SU-DHL-6 (cell line): ENCODE measurements at regions not wholly inside any gene's neighbourhood (a gene's known extent, or its start where the extent isn't known, plus 50 kb on each side); places are given as distances from the start of the nearest gene placed in this dataset.

Experiments
- H2AFZ ChIP-seq: fragments of 200-600 bp; sonication (generic); 2 replicates; pipeline ENCODE4 v1.6.1; 2014; ENCODE audit warnings: low read depth, mild to moderate bottlenecking, moderate library complexity, mixed read lengths, antibody characterized with exemption, low read length; ENCODE audit not compliant: severe bottlenecking
- H3F3A ChIP-seq: fragments of 200-600 bp; shearing (Covaris generic); 2 replicates; pipeline ENCODE4 v1.6.0; 2016; ENCODE audit warnings: antibody characterized with exemption, mild to moderate bottlenecking; ENCODE audit not compliant: insufficient read depth
- H3K27ac ChIP-seq: fragments of 200-600 bp; sonication (generic); 2 replicates; pipeline ENCODE4 v1.5.1; 2016; ENCODE audit warnings: low read depth, mild to moderate bottlenecking, low read length, moderate library complexity, mixed read lengths
- H3K27me3 ChIP-seq: fragments of 200-600 bp; sonication (generic), shearing (Covaris generic); 2 replicates; pipeline ENCODE4 v1.6.0; 2014; ENCODE audit warnings: mild to moderate bottlenecking, low read length
- H3K36me3 ChIP-seq: fragments of 200-600 bp; sonication (generic); 2 replicates; pipeline ENCODE4 v1.6.1; 2014; ENCODE audit warnings: mild to moderate bottlenecking, low read length, mixed read lengths
- H3K4me2 ChIP-seq: fragments of 300-600, 200-600 bp; shearing (Covaris generic), sonication (generic); 2 replicates; pipeline ENCODE4 v1.6.0; 2014; ENCODE audit warnings: low read length, low read depth, mild to moderate bottlenecking; ENCODE audit not compliant: poor library complexity, severe bottlenecking
- H3K4me3 ChIP-seq: fragments of 200-600 bp; sonication (generic); 2 replicates; pipeline ENCODE4 v1.5.1; 2014; ENCODE audit warnings: antibody characterized with exemption, low read length, mild to moderate bottlenecking, mixed read lengths; ENCODE audit not compliant: insufficient read depth, poor library complexity, severe bottlenecking
- H3K79me2 ChIP-seq: fragments of 200-600 bp; sonication (generic); 2 replicates; pipeline ENCODE4 v1.6.1; 2014; ENCODE audit warnings: mild to moderate bottlenecking, low read length, moderate library complexity; ENCODE audit not compliant: insufficient read depth
- H3K9ac ChIP-seq: fragments of 200-600 bp; sonication (generic); 2 replicates; pipeline ENCODE4 v1.7.0; 2014; ENCODE audit warnings: mild to moderate bottlenecking, low read length
- H3K9me2 ChIP-seq: fragments of 200-600 bp; sonication (generic); replicated peaks from 2 replicates; pipeline ENCODE4 v1.6.1; 2014; ENCODE audit warnings: low read length; ENCODE audit not compliant: insufficient read depth
- H3K9me3 ChIP-seq: fragments of 200-600 bp; sonication (generic); 2 replicates; pipeline ENCODE4 v1.6.1; 2014; ENCODE audit warnings: low read length, mixed read lengths; ENCODE audit not compliant: insufficient read depth
- H4K20me1 ChIP-seq: fragments of 200-600 bp; sonication (generic); 2 replicates; pipeline ENCODE4 v1.6.1; 2014; ENCODE audit warnings: low read depth, mild to moderate bottlenecking, antibody characterized with exemption, low read length, moderate library complexity, mixed read lengths
- CTCF ChIP-seq: fragments of 200-600 bp; sonication (generic); IDR thresholded peaks from one replicate; pipeline ENCODE4 v1.5.1; 2017; ENCODE audit warnings: antibody characterized with exemption, mild to moderate bottlenecking, low read length, moderate library complexity; ENCODE audit not compliant: insufficient read depth, poor library complexity, severe bottlenecking
- EZH2phosphoT487 ChIP-seq: fragments of 200-600 bp; sonication (generic), shearing (Covaris generic); conservative IDR thresholded peaks from 2 replicates; pipeline ENCODE4 v1.6.1; 2018; ENCODE audit warnings: mild to moderate bottlenecking, antibody characterized with exemption, low read length, moderate library complexity, mixed read lengths

DNA sequence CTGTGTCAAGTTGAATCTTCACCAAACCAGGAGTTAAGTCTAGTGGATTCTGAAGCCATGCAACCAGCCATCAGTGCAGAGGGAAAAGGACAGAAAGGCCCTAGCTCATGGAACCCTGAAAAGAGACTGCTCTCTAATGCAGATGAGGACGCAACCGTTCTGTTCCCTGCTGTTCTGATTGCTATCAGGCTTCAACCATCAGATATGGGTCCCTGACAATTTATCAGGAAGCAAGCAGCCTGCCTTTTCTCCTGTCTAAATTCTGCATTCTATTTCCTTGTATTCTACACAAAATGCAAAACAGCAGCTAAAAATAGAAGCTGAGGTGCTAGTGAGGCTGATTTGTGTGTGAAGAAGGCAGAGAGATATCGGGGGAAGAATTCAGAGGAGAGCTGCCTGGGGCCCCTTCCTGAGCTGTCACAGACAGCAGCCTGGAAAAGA lies 68.4 kb upstream of the RTN4 start:
- Histone ChIP-seq H3F3A (no peaks in the 10 kb centered on the region), H3K4me2 (peak overlapping the region; percentile 0), H4K20me1 (no peaks in the 10 kb centered on the region), H3K27me3 (no peaks in the 10 kb centered on the region), H3K79me2 (no peaks in the 10 kb centered on the region), H3K36me3 (no peaks in the 10 kb centered on the region), H3K4me3 (no peak overlapping the region), H3K27ac (no peak overlapping the region), H3K9me3 (no peaks in the 10 kb centered on the region), H3K9me2 (no peaks in the 10 kb centered on the region), H3K9ac (no peak overlapping the region), H2AFZ (no peak overlapping the region)
- TF ChIP-seq EZH2phosphoT487 (no peak), CTCF (no peak)

DNA sequence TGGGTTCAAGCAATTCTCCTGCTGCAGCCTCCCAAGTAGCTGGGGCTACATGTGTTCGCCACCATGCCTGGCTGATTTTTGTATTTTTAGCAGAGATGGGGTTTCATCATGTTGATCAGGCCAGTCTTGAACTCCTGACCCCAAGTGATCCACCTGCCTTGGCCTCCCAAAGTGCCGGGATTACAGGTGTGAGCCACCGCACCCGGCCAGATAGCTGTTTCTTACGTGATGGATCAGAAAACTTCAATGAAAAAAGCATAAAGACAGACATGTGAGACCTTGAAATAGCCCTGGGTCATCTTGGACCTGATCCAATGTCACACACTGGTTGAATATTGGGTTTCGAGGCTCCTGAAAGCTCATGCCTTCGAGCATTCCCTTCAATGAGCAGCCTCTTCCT lies 66.7 kb upstream of the RTN4 start:
- Histone ChIP-seq H3K9me3 (no peaks in the 10 kb centered on the region), H3K9me2 (no peaks in the 10 kb centered on the region), H3K4me2 (no peak overlapping the region), H3K27me3 (no peaks in the 10 kb centered on the region), H3K9ac (no peak overlapping the region), H3F3A (no peaks in the 10 kb centered on the region), H2AFZ (no peak overlapping the region), H3K27ac (no peak overlapping the region), H3K36me3 (no peaks in the 10 kb centered on the region), H3K79me2 (no peaks in the 10 kb centered on the region), H3K4me3 (no peak overlapping the region), H4K20me1 (no peaks in the 10 kb centered on the region)
- TF ChIP-seq CTCF (no peak), EZH2phosphoT487 (no peak)

- Histone ChIP-seq H2AFZ (no peak overlapping the region), H3K79me2 (no peaks in the 10 kb centered on the region), H3F3A (no peaks in the 10 kb centered on the region), H3K27ac (no peak overlapping the region), H3K4me3 (no peak overlapping the region), H3K27me3 (no peaks in the 10 kb centered on the region), H4K20me1 (no peaks in the 10 kb centered on the region), H3K4me2 (no peak overlapping the region), H3K9me3 (no peaks in the 10 kb centered on the region), H3K36me3 (no peaks in the 10 kb centered on the region), H3K9ac (no peak overlapping the region), H3K9me2 (no peaks in the 10 kb centered on the region)
- no peak for TF ChIP-seq EZH2phosphoT487
- TF ChIP-seq CTCF: no peak
These were observed 66.3 kb upstream of the RTN4 start for GRCh38 chr2:55116598-55116964.
